ENCODE measurements at regions not wholly inside any gene's neighbourhood (a gene's known extent, or its start where the extent isn't known, plus 50 kb on each side); places are given as distances from the start of the nearest gene placed in this dataset.
"Not testable (repeated sequence)": the region's sequence is repeated elsewhere in the genome, so short reads cannot be mapped to it uniquely, and the experiment has no call there.

GRCh38 chr2:37722971-37723370 is 51.5 kb upstream of the CDC42EP3 start:
- H3K36me3 ChIP-seq (replicated peaks; ENCODE audit: control insufficient read depth, insufficient read depth, low read length); H3K27me3 ChIP-seq (ENCODE audit: control insufficient read depth, insufficient read depth, low read length); H3K4me3 ChIP-seq (ENCODE audit: insufficient read depth, low read depth, low read length); DNase-seq: not testable (repeated sequence)

GRCh38 chr2:37730037-37730818 is 58.8 kb upstream of the CDC42EP3 start:
- Histone ChIP-seq H3K36me3 (replicated peaks; ENCODE audit: control insufficient read depth, insufficient read depth, low read length) (no peaks in the 10 kb centered on the region), H3K27me3 (ENCODE audit: control insufficient read depth, insufficient read depth, low read length) (no peaks in the 10 kb centered on the region), H3K4me3 (ENCODE audit: insufficient read depth, low read depth, low read length) (no peak overlapping the region)
- DNase-seq, result no peak

- not testable (repeated sequence) for H3K36me3 ChIP-seq (replicated peaks; ENCODE audit: control insufficient read depth, insufficient read depth, low read length); DNase-seq; H3K27me3 ChIP-seq (ENCODE audit: control insufficient read depth, insufficient read depth, low read length); H3K4me3 ChIP-seq (ENCODE audit: insufficient read depth, low read depth, low read length)
These were observed 61.0 kb upstream of the CDC42EP3 start for GRCh38 chr2:37732412-37732811.

- DNase-seq, result no peak
- Histone ChIP-seq H3K36me3 (replicated peaks; ENCODE audit: control insufficient read depth, insufficient read depth, low read length) (no peaks in the 10 kb centered on the region), H3K4me3 (ENCODE audit: insufficient read depth, low read depth, low read length) (no peak overlapping the region), H3K27me3 (ENCODE audit: control insufficient read depth, insufficient read depth, low read length) (no peaks in the 10 kb centered on the region)
These were observed 61.8 kb upstream of the CDC42EP3 start for GRCh38 chr2:37733251-37733650.

- H3K36me3 ChIP-seq (replicated peaks; ENCODE audit: control insufficient read depth, insufficient read depth, low read length); DNase-seq; H3K4me3 ChIP-seq (ENCODE audit: insufficient read depth, low read depth, low read length); H3K27me3 ChIP-seq (ENCODE audit: control insufficient read depth, insufficient read depth, low read length): not testable (repeated sequence)
These were observed 62.5 kb upstream of the CDC42EP3 start for GRCh38 chr2:37733955-37734354.

GRCh38 chr2:37734891-37735523 is 63.6 kb upstream of the CDC42EP3 start:
- not testable (repeated sequence) for H3K4me3 ChIP-seq (ENCODE audit: insufficient read depth, low read depth, low read length); DNase-seq; H3K27me3 ChIP-seq (ENCODE audit: control insufficient read depth, insufficient read depth, low read length); H3K36me3 ChIP-seq (replicated peaks; ENCODE audit: control insufficient read depth, insufficient read depth, low read length)

- H3K27me3 ChIP-seq (ENCODE audit: control insufficient read depth, insufficient read depth, low read length); H3K4me3 ChIP-seq (ENCODE audit: insufficient read depth, low read depth, low read length); H3K36me3 ChIP-seq (replicated peaks; ENCODE audit: control insufficient read depth, insufficient read depth, low read length); DNase-seq: not testable (repeated sequence)
These were observed 64.1 kb upstream of the CDC42EP3 start for GRCh38 chr2:37735524-37735910.

- no peak overlapping the region for H3K4me3 ChIP-seq (ENCODE audit: insufficient read depth, low read depth, low read length)
These were observed 66.1 kb upstream of the CDC42EP3 start for GRCh38 chr2:37737507-37737906.

GRCh38 chr2:37738266-37738885 is 66.9 kb upstream of the CDC42EP3 start:
- DNase-seq, result no peak
- H3K36me3 ChIP-seq (replicated peaks; ENCODE audit: control insufficient read depth, insufficient read depth, low read length), result no peaks in the 10 kb centered on the region
- no peaks in the 10 kb centered on the region for H3K27me3 ChIP-seq (ENCODE audit: control insufficient read depth, insufficient read depth, low read length)
- H3K4me3 ChIP-seq (ENCODE audit: insufficient read depth, low read depth, low read length), result no peak overlapping the region

More at GRCh38 chr2:37737507-37737906, 66.1 kb upstream of the CDC42EP3 start:
- Histone ChIP-seq H3K27me3 (ENCODE audit: control insufficient read depth, insufficient read depth, low read length) (no peaks in the 10 kb centered on the region), H3K36me3 (replicated peaks; ENCODE audit: control insufficient read depth, insufficient read depth, low read length) (no peaks in the 10 kb centered on the region)
- no peak for DNase-seq

- Histone ChIP-seq H3K36me3 (replicated peaks; ENCODE audit: control insufficient read depth, insufficient read depth, low read length) (no peaks in the 10 kb centered on the region), H3K27me3 (ENCODE audit: control insufficient read depth, insufficient read depth, low read length) (no peaks in the 10 kb centered on the region), H3K4me3 (ENCODE audit: insufficient read depth, low read depth, low read length) (no peak overlapping the region)
- DNase-seq, result no peak
These were observed 67.7 kb upstream of the CDC42EP3 start for GRCh38 chr2:37739153-37739552.

- no peaks in the 10 kb centered on the region for H3K36me3 ChIP-seq (replicated peaks; ENCODE audit: control insufficient read depth, insufficient read depth, low read length)
- DNase-seq, result no peak
- no peaks in the 10 kb centered on the region for H3K27me3 ChIP-seq (ENCODE audit: control insufficient read depth, insufficient read depth, low read length)
- no peak overlapping the region for H3K4me3 ChIP-seq (ENCODE audit: insufficient read depth, low read depth, low read length)
These were observed 68.8 kb upstream of the CDC42EP3 start for GRCh38 chr2:37740164-37740739.

GRCh38 chr2:37742286-37742685 is 70.8 kb upstream of the CDC42EP3 start:
- no peak for DNase-seq
- Histone ChIP-seq H3K36me3 (replicated peaks; ENCODE audit: control insufficient read depth, insufficient read depth, low read length) (no peaks in the 10 kb centered on the region), H3K27me3 (ENCODE audit: control insufficient read depth, insufficient read depth, low read length) (no peaks in the 10 kb centered on the region), H3K4me3 (ENCODE audit: insufficient read depth, low read depth, low read length) (no peak overlapping the region)

GRCh38 chr2:37744010-37744409 is 72.6 kb upstream of the CDC42EP3 start:
- no peak overlapping the region for H3K4me3 ChIP-seq (ENCODE audit: insufficient read depth, low read depth, low read length)
- no peak for DNase-seq
- H3K36me3 ChIP-seq (replicated peaks; ENCODE audit: control insufficient read depth, insufficient read depth, low read length), result no peaks in the 10 kb centered on the region
- no peaks in the 10 kb centered on the region for H3K27me3 ChIP-seq (ENCODE audit: control insufficient read depth, insufficient read depth, low read length)

- not testable (repeated sequence) for H3K27me3 ChIP-seq (ENCODE audit: control insufficient read depth, insufficient read depth, low read length); H3K4me3 ChIP-seq (ENCODE audit: insufficient read depth, low read depth, low read length); DNase-seq; H3K36me3 ChIP-seq (replicated peaks; ENCODE audit: control insufficient read depth, insufficient read depth, low read length)
These were observed 73.5 kb upstream of the CDC42EP3 start for GRCh38 chr2:37744961-37745360.

GRCh38 chr2:37746011-37746410 is 74.6 kb upstream of the CDC42EP3 start:
- H3K27me3 ChIP-seq (ENCODE audit: control insufficient read depth, insufficient read depth, low read length), result not testable (repeated sequence)

More at GRCh38 chr2:37746011-37746410, 74.6 kb upstream of the CDC42EP3 start:
- H3K4me3 ChIP-seq (ENCODE audit: insufficient read depth, low read depth, low read length); DNase-seq; H3K36me3 ChIP-seq (replicated peaks; ENCODE audit: control insufficient read depth, insufficient read depth, low read length): not testable (repeated sequence)

All from H7 (cell line).